GM12891 (cell line): ENCODE measurements at regions not wholly inside any gene's neighbourhood (a gene's known extent, or its start where the extent isn't known, plus 50 kb on each side); places are given as distances from the start of the nearest gene placed in this dataset.

Source experiments
- POLR2A ChIP-seq: IDR thresholded peaks from 2 replicates; pipeline ENCODE4 v1.6.1; 2011; ENCODE audit warnings: low read depth, low read length, control low read depth
- POLR2AphosphoS5 ChIP-seq: IDR thresholded peaks from 2 replicates; pipeline ENCODE4 v1.6.1; 2011; ENCODE audit warnings: low read depth, low read length, control low read depth
- POU2F2 ChIP-seq: IDR thresholded peaks from 2 replicates; pipeline ENCODE4 v1.6.1; 2011; ENCODE audit warnings: low read depth, mild to moderate bottlenecking, control low read depth, low read length, moderate library complexity

DNA sequence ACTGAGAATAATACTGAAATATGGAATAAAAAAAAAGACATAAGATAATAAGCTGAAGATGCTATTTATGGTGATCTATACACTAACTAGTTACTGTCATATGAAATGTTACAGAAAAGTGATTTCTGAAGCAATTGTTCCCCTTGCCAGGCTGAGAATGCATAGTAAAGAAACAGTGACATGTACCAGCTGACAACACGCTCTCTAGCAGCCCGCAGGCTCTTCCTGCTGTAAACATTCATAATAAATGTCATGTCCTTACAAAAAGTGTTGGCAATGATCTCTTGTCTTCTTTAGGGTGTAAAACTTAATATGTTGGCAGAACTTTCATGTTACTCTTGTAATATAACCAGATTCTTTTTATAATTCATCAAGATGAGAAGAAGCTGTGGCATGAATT, 1171.3 kb downstream of the DSC3 start:
- TF ChIP-seq POLR2A, result no peak
- TF ChIP-seq POLR2AphosphoS5, result no peak
- no peak for TF ChIP-seq POU2F2
